ENCODE measurements at regions not wholly inside any gene's neighbourhood (a gene's known extent, or its start where the extent isn't known, plus 50 kb on each side); places are given as distances from the start of the nearest gene placed in this dataset.
"Not testable (repeated sequence)": the region's sequence is repeated elsewhere in the genome, so short reads cannot be mapped to it uniquely, and the experiment has no call there.

- Mint-ChIP-seq H3K27me3 (peaks cover 0 to 6% of the 10 kb centered on the region in 2 donors), H3K9me3 (peaks cover 10 to 14% of the 10 kb centered on the region in 2 donors), H3K27ac (no peak overlapping the region), H3K4me1 (no peaks in the 10 kb centered on the region), H3K36me3 (peaks cover 0 to 5% of the 10 kb centered on the region in 2 donors), H3K4me3 (no peak overlapping the region)
- peak; percentile 84 to 86 for ATAC-seq (replicated peaks)
- no peak for DNase-seq
Observed at GRCh38 chr9:75238311-75238976, 150.1 kb downstream of the OSTF1 start.

GRCh38 chr9:75239176-75239575, 150.9 kb downstream of the OSTF1 start:
- Mint-ChIP-seq H3K27me3 (peaks cover 0 to 6% of the 10 kb centered on the region in 2 donors), H3K4me3 (no peak overlapping the region), H3K4me1 (no peaks in the 10 kb centered on the region), H3K36me3 (peaks cover 0 to 5% of the 10 kb centered on the region in 2 donors), H3K9me3 (peaks cover 10 to 14% of the 10 kb centered on the region in 2 donors), H3K27ac (no peak overlapping the region)
- DNase-seq (no peak), ATAC-seq (replicated peaks) (no peak)

- Mint-ChIP-seq H3K4me1 (no peaks in the 10 kb centered on the region), H3K36me3 (peaks cover 0 to 8% of the 10 kb centered on the region in 2 donors), H3K9me3 (peaks cover 6 to 8% of the 10 kb centered on the region in 2 donors), H3K4me3 (no peak overlapping the region), H3K27ac (no peak overlapping the region), H3K27me3 (peaks cover 0 to 6% of the 10 kb centered on the region in 2 donors)
- ATAC-seq (replicated peaks) (no peak), DNase-seq (no peak)
Observed at GRCh38 chr9:75242426-75242825, 154.1 kb downstream of the OSTF1 start.

- Mint-ChIP-seq H3K27ac (no peak overlapping the region), H3K4me1 (no peaks in the 10 kb centered on the region), H3K9me3 (peaks cover 29 to 30% of the 10 kb centered on the region in 2 donors), H3K36me3 (peaks cover 3 to 14% of the 10 kb centered on the region in 2 donors), H3K4me3 (no peak overlapping the region), H3K27me3 (peaks cover 0 to 5% of the 10 kb centered on the region in 2 donors)
- DNase-seq (no peak), ATAC-seq (replicated peaks) (no peak)
Observed at GRCh38 chr9:75246949-75247348, 158.6 kb downstream of the OSTF1 start.

- Mint-ChIP-seq H3K27ac (no peak overlapping the region), H3K4me3 (no peak overlapping the region), H3K4me1 (no peaks in the 10 kb centered on the region), H3K36me3 (no peaks in the 10 kb centered on the region), H3K9me3 (no peaks in the 10 kb centered on the region), H3K27me3 (no peaks in the 10 kb centered on the region)
- peak; percentile 3 for DNase-seq
- ATAC-seq (replicated peaks): peak; percentile 64 to 69
Observed at GRCh38 chr9:75265525-75265972, 177.2 kb downstream of the OSTF1 start.

- Mint-ChIP-seq H3K4me1 (no peaks in the 10 kb centered on the region), H3K27ac (no peak overlapping the region), H3K9me3 (peaks cover 7 to 9% of the 10 kb centered on the region in 2 donors), H3K4me3 (no peak overlapping the region), H3K36me3 (no peaks in the 10 kb centered on the region), H3K27me3 (no peaks in the 10 kb centered on the region)
- ATAC-seq (replicated peaks): no peak
- no peak for DNase-seq
Observed at GRCh38 chr9:75269197-75269596, 180.9 kb downstream of the OSTF1 start.

- not testable (repeated sequence) for H3K4me3 Mint-ChIP-seq; H3K27me3 Mint-ChIP-seq; DNase-seq; H3K27ac Mint-ChIP-seq; ATAC-seq (replicated peaks); H3K4me1 Mint-ChIP-seq; H3K36me3 Mint-ChIP-seq
- peaks cover 10 to 13% of the 10 kb centered on the region in 2 donors for H3K9me3 Mint-ChIP-seq
Observed at GRCh38 chr9:75273055-75273454, 184.7 kb downstream of the OSTF1 start.

GRCh38 chr9:75274781-75275180, 186.5 kb downstream of the OSTF1 start:
- Mint-ChIP-seq H3K27ac (no peak overlapping the region), H3K4me3 (no peak overlapping the region), H3K4me1 (no peaks in the 10 kb centered on the region), H3K9me3 (peaks cover 11 to 14% of the 10 kb centered on the region in 2 donors), H3K27me3 (no peaks in the 10 kb centered on the region), H3K36me3 (no peaks in the 10 kb centered on the region)
- ATAC-seq (replicated peaks) (no peak), DNase-seq (no peak)

- Mint-ChIP-seq H3K4me3 (no peak overlapping the region), H3K36me3 (no peaks in the 10 kb centered on the region), H3K27ac (no peak overlapping the region), H3K27me3 (no peaks in the 10 kb centered on the region), H3K9me3 (peaks cover 5 to 10% of the 10 kb centered on the region in 2 donors), H3K4me1 (no peaks in the 10 kb centered on the region)
- DNase-seq (no peak), ATAC-seq (replicated peaks) (no peak)
Observed at GRCh38 chr9:75282047-75282446, 193.7 kb downstream of the OSTF1 start.

- DNase-seq (no peak), ATAC-seq (replicated peaks) (no peak)
- Mint-ChIP-seq H3K9me3 (peaks cover 15 to 19% of the 10 kb centered on the region in 2 donors), H3K36me3 (no peaks in the 10 kb centered on the region), H3K27ac (no peak overlapping the region), H3K4me1 (no peaks in the 10 kb centered on the region), H3K4me3 (no peak overlapping the region), H3K27me3 (no peaks in the 10 kb centered on the region)
Observed at GRCh38 chr9:75289332-75289731, 201.0 kb downstream of the OSTF1 start.

GRCh38 chr9:75299324-75299723, 211.0 kb downstream of the OSTF1 start:
- H3K4me3 Mint-ChIP-seq: no peak overlapping the region
- H3K9me3 Mint-ChIP-seq: peaks cover 0 to 3% of the 10 kb centered on the region in 2 donors
- H3K27ac Mint-ChIP-seq: no peak overlapping the region
- no peaks in the 10 kb centered on the region for H3K4me1 Mint-ChIP-seq
- H3K36me3 Mint-ChIP-seq: no peaks in the 10 kb centered on the region
- no peak for DNase-seq
- no peaks in the 10 kb centered on the region for H3K27me3 Mint-ChIP-seq
- no peak for ATAC-seq (replicated peaks)

- peaks cover 0 to 5% of the 10 kb centered on the region in 2 donors for H3K27me3 Mint-ChIP-seq
- peaks cover 0 to 5% of the 10 kb centered on the region in 2 donors for H3K4me1 Mint-ChIP-seq
- no peak overlapping the region for H3K4me3 Mint-ChIP-seq
- peaks cover 4 to 7% of the 10 kb centered on the region in 2 donors for H3K9me3 Mint-ChIP-seq
- ATAC-seq (replicated peaks): no peak
- H3K27ac Mint-ChIP-seq: no peak overlapping the region
- no peak for DNase-seq
- no peaks in the 10 kb centered on the region for H3K36me3 Mint-ChIP-seq
Observed at GRCh38 chr9:75333624-75334023, 245.3 kb downstream of the OSTF1 start.

GRCh38 chr9:75358846-75359245, 270.5 kb downstream of the OSTF1 start:
- H3K4me1 Mint-ChIP-seq: no peaks in the 10 kb centered on the region
- peaks cover 0 to 5% of the 10 kb centered on the region in 2 donors for H3K36me3 Mint-ChIP-seq
- no peaks in the 10 kb centered on the region for H3K27me3 Mint-ChIP-seq
- DNase-seq (no peak), ATAC-seq (replicated peaks) (no peak)
- no peak overlapping the region for H3K4me3 Mint-ChIP-seq
- peaks cover 10 to 11% of the 10 kb centered on the region in 2 donors for H3K9me3 Mint-ChIP-seq
- H3K27ac Mint-ChIP-seq: no peak overlapping the region

GRCh38 chr9:75359638-75360037, 271.3 kb downstream of the OSTF1 start:
- Mint-ChIP-seq H3K4me1 (no peaks in the 10 kb centered on the region), H3K9me3 (peaks cover 14 to 15% of the 10 kb centered on the region in 2 donors), H3K27ac (no peak overlapping the region), H3K4me3 (no peak overlapping the region), H3K36me3 (peaks cover 0 to 5% of the 10 kb centered on the region in 2 donors), H3K27me3 (no peaks in the 10 kb centered on the region)
- DNase-seq (no peak), ATAC-seq (replicated peaks) (no peak)

- H3K36me3 Mint-ChIP-seq: peaks cover 0 to 5% of the 10 kb centered on the region in 2 donors
- H3K9me3 Mint-ChIP-seq: peaks cover 14 to 16% of the 10 kb centered on the region in 2 donors
- H3K4me1 Mint-ChIP-seq: no peaks in the 10 kb centered on the region
- no peaks in the 10 kb centered on the region for H3K27me3 Mint-ChIP-seq
- ATAC-seq (replicated peaks) (no peak), DNase-seq (no peak)
- no peak overlapping the region for H3K27ac Mint-ChIP-seq
- H3K4me3 Mint-ChIP-seq: no peak overlapping the region
Observed at GRCh38 chr9:75360252-75360651, 271.9 kb downstream of the OSTF1 start.
